OCI-LY7 (cell line): ENCODE measurements at regions not wholly inside any gene's neighbourhood (a gene's known extent, or its start where the extent isn't known, plus 50 kb on each side); places are given as distances from the start of the nearest gene placed in this dataset.

Experiments used
- BruUV-seq: library from RNA; stranded (reverse); fragments of 400-500 nt; replicated peaks from 2 replicates; lab custom pipeline; 2021; lab: Mats Ljungman, UMichigan
- CTCF ChIA-PET: fragments of 300-600 bp; sonication (Branson Sonifier 250); formaldehyde crosslinking; loops from one replicate; lab custom pipeline; 2022; ENCODE audit warnings: antibody characterized with exemption; ENCODE audit not compliant: unreplicated experiment; lab: Charles Lee
- POLR2A ChIA-PET: fragments of 300-600 bp; sonication (Branson Sonifier 250); formaldehyde crosslinking; loops from one replicate; lab custom pipeline; 2022; ENCODE audit warnings: antibody characterized with exemption; lab: Charles Lee
- DNase-seq: peaks from one replicate; pipeline ENCODE4 v3.0.0-alpha.2; 2015; ENCODE audit warnings: low spot score
- H2AFZ ChIP-seq: fragments of 200-600 bp; sonication (generic), shearing (Covaris generic); 2 replicates; pipeline ENCODE4 v1.6.1; 2014; ENCODE audit warnings: mild to moderate bottlenecking, antibody characterized with exemption, low read length, moderate library complexity
- H3K27ac ChIP-seq: fragments of 200-600 bp; sonication (generic); 2 replicates; pipeline ENCODE4 v1.5.1; 2014; ENCODE audit warnings: mixed run types, low read depth, mild to moderate bottlenecking, moderate library complexity, low read length, inconsistent platforms; ENCODE audit not compliant: poor library complexity, severe bottlenecking
- H3K36me3 ChIP-seq: fragments of 200-600 bp; sonication (generic); 2 replicates; pipeline ENCODE4 v1.6.1; 2014; ENCODE audit warnings: mild to moderate bottlenecking, antibody characterized with exemption, low read length, moderate library complexity, mixed read lengths; ENCODE audit not compliant: insufficient read depth
- H3K4me1 ChIP-seq: fragments of 200-600 bp; sonication (generic); 2 replicates; pipeline ENCODE4 v1.5.1; 2014; ENCODE audit warnings: mild to moderate bottlenecking, low read length; ENCODE audit not compliant: insufficient read depth, poor library complexity, severe bottlenecking
- H3K4me2 ChIP-seq: fragments of 200-600 bp; sonication (generic); 2 replicates; pipeline ENCODE4 v1.6.1; 2014; ENCODE audit warnings: mild to moderate bottlenecking, low read length
- H3K4me3 ChIP-seq: fragments of 200-600 bp; sonication (generic); 2 replicates; pipeline ENCODE4 v1.5.1; 2014; ENCODE audit warnings: mild to moderate bottlenecking, low read depth, low read length; ENCODE audit not compliant: poor library complexity, severe bottlenecking
- H3K79me2 ChIP-seq: fragments of 200-600 bp; sonication (generic); 2 replicates; pipeline ENCODE4 v1.6.1; 2016; ENCODE audit warnings: low read depth, mild to moderate bottlenecking, low read length, moderate library complexity, mixed read lengths; ENCODE audit not compliant: insufficient read depth
- H3K9me2 ChIP-seq: fragments of 200-600 bp; sonication (generic); 2 replicates; pipeline ENCODE4 v1.6.1; 2016; ENCODE audit warnings: mild to moderate bottlenecking, low read length, mixed read lengths; ENCODE audit not compliant: insufficient read depth
- H3K9me3 ChIP-seq: fragments of 200-600 bp; sonication (generic); 2 replicates; pipeline ENCODE4 v1.6.1; 2014; ENCODE audit warnings: mild to moderate bottlenecking, mixed run types, low read length, mixed read lengths
- H4K20me1 ChIP-seq: fragments of 200-600 bp; sonication (generic); 2 replicates; pipeline ENCODE4 v1.6.1; 2014; ENCODE audit warnings: mild to moderate bottlenecking, antibody characterized with exemption, low read length, moderate library complexity, mixed read lengths; ENCODE audit not compliant: insufficient read depth
- EZH2phosphoT487 ChIP-seq: fragments of 200-600 bp; sonication (generic); IDR thresholded peaks from 2 replicates; pipeline ENCODE4 v1.6.1; 2018; ENCODE audit warnings: low read depth, borderline replicate concordance, mild to moderate bottlenecking, mixed run types, antibody characterized with exemption, low read length, moderate library complexity, mixed read lengths
- intact Hi-C: fragments of 100-400 bp; cut with micrococcal nuclease; formaldehyde crosslinking; loops from one replicate; pipeline ENCODE4 v1.10.0; 2022; ENCODE audit not compliant: unreplicated experiment
- TF ChIP-seq, protein P1 (sequence below): fragments of 200-600 bp; sonication (generic); conservative IDR thresholded peaks from 2 replicates; pipeline ENCODE4 v1.5.1; 2014; ENCODE audit warnings: mild to moderate bottlenecking, antibody characterized with exemption, low read length, moderate library complexity, mixed read lengths

DNA sequence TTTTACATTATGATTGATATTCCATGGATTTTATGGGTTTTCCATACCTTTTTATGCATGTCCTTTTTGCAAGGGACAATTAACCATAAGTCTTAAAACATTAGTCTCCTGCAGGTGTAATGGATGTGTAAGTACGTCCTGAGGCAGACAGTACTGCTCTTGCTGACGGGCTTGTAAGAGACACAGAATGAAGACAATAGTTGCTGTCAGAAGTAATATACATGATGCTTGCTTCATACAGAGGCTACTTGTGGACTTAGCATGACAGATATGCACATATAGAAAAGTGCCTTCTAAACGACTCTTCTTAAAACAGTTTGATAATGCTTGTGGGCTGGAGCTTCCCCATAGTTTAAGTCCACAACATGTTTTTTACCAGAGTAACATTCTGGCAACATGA, 182.7 kb downstream of the SPATA31D1 start:
- peaks cover 30% of the 10 kb centered on the region for H3K4me1 ChIP-seq
- no peaks in the 10 kb centered on the region for H3K9me2 ChIP-seq
- peak; percentile 30 for DNase-seq
- no peaks in the 10 kb centered on the region for H3K9me3 ChIP-seq
- H3K36me3 ChIP-seq, result no peaks in the 10 kb centered on the region
- peak overlapping the region; percentile 57 for H3K4me2 ChIP-seq
- H3K27ac ChIP-seq, result no peak overlapping the region
- H3K79me2 ChIP-seq, result no peaks in the 10 kb centered on the region
- no peak overlapping the region for H3K4me3 ChIP-seq
- H4K20me1 ChIP-seq, result no peaks in the 10 kb centered on the region
- H2AFZ ChIP-seq, result peak overlapping the region; percentile 99
- CTCF ChIA-PET, result no interaction called here
- POLR2A ChIA-PET, result interaction anchor here (0.7 to 2.6 kb wide), 6 partner anchors 11 to 640 kb away, joined by 3 to 7 read pairs (median 3); no protein-coding TSS in a partner anchor
- BruUV-seq, result no TSS peak
- intact Hi-C loops, result no loop called here
- TF ChIP-seq, protein P1, sequence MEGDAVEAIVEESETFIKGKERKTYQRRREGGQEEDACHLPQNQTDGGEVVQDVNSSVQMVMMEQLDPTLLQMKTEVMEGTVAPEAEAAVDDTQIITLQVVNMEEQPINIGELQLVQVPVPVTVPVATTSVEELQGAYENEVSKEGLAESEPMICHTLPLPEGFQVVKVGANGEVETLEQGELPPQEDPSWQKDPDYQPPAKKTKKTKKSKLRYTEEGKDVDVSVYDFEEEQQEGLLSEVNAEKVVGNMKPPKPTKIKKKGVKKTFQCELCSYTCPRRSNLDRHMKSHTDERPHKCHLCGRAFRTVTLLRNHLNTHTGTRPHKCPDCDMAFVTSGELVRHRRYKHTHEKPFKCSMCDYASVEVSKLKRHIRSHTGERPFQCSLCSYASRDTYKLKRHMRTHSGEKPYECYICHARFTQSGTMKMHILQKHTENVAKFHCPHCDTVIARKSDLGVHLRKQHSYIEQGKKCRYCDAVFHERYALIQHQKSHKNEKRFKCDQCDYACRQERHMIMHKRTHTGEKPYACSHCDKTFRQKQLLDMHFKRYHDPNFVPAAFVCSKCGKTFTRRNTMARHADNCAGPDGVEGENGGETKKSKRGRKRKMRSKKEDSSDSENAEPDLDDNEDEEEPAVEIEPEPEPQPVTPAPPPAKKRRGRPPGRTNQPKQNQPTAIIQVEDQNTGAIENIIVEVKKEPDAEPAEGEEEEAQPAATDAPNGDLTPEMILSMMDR, result no peak
- TF ChIP-seq EZH2phosphoT487, result no peak

DNA sequence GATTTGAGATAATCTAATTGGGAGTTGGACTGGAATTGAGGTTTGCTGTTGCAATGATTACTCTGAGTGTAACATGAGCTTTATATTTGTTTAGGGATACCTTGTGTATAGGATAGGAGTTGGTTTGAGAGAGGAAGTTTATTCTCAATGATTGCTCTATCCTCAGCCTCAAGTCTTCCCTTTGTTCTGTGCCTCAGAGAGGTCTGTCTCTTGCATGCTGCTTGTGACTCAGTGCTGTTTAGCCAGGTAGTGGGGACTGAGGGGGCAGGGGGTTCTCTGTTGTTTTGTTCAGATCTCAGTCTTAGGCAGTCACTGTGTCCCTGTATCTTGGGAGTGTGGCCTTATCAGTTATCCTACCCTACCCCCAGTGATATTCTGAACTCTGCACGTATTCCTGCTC, 192.1 kb downstream of the SPATA31D1 start:
- Histone ChIP-seq H4K20me1 (no peaks in the 10 kb centered on the region), H3K79me2 (no peaks in the 10 kb centered on the region), H3K9me3 (no peaks in the 10 kb centered on the region; the same call in 1 of the 2 replicates), H3K27ac (no peak overlapping the region), H3K4me2 (no peak overlapping the region), H3K36me3 (no peaks in the 10 kb centered on the region), H3K4me1 (peaks cover 45% of the 10 kb centered on the region), H3K4me3 (no peak overlapping the region), H3K9me2 (no peaks in the 10 kb centered on the region), H2AFZ (peak overlapping the region; percentile 74)
- TF ChIP-seq EZH2phosphoT487, result no peak
- TF ChIP-seq, protein P1, result no peak
- ChIA-PET CTCF (no interaction called here), POLR2A (interaction anchor here (0.6 to 5.6 kb wide), 4 partner anchors 12 to 62 kb away, joined by 3 to 46 read pairs (median 6); no protein-coding TSS in a partner anchor)
- intact Hi-C loops, result loop anchor here (5.0 kb wide), 1 partner anchor 78 kb away; no protein-coding TSS in a partner anchor
- no peak for DNase-seq
- no TSS peak for BruUV-seq

- Histone ChIP-seq H3K36me3 (no peaks in the 10 kb centered on the region; the same call in 1 of the 2 replicates), H3K4me1 (peaks cover 56% of the 10 kb centered on the region), H3K27ac (peak overlapping the region; percentile 86), H3K9me2 (no peaks in the 10 kb centered on the region), H3K79me2 (no peaks in the 10 kb centered on the region), H3K9me3 (no peaks in the 10 kb centered on the region; the same call in 1 of the 2 replicates), H2AFZ (peak overlapping the region; percentile 88; the same call in 1 of the 2 replicates), H3K4me3 (no peak overlapping the region), H4K20me1 (no peaks in the 10 kb centered on the region), H3K4me2 (peak overlapping the region; percentile 67)
- TF ChIP-seq, protein P1, result no peak
- no peak for TF ChIP-seq EZH2phosphoT487
- ChIA-PET CTCF (no interaction called here), POLR2A (interaction anchor here (0.8 to 5.6 kb wide), 6 partner anchors 13 to 67 kb away, joined by 3 to 46 read pairs (median 4); no protein-coding TSS in a partner anchor)
- no TSS peak for BruUV-seq
- peak; percentile 73 for DNase-seq
- intact Hi-C loops, result loop anchor here (5.0 kb wide), 1 partner anchor 81 kb away; no protein-coding TSS in a partner anchor
Observed at GRCh38 chr9:82183181-82183860, 194.7 kb downstream of the SPATA31D1 start.
